Neural cell (in vitro differentiated cells): ENCODE measurements at regions not wholly inside any gene's neighbourhood (a gene's known extent, or its start where the extent isn't known, plus 50 kb on each side); places are given as distances from the start of the nearest gene placed in this dataset.
"Not testable (repeated sequence)": the region's sequence is repeated elsewhere in the genome, so short reads cannot be mapped to it uniquely, and the experiment has no call there.

ENCODE experiments used
- H2AFZ ChIP-seq: fragments of 200-600, 300-800 bp; sonication (generic), shearing (Covaris generic); 2 replicates; pipeline ENCODE4 v1.6.0; 2014; ENCODE audit warnings: low read depth, mild to moderate bottlenecking, antibody characterized with exemption, low read length, moderate library complexity
- H3F3A ChIP-seq: fragments of 200-600 bp; shearing (Covaris generic); 2 replicates; pipeline ENCODE4 v1.6.1; 2016; ENCODE audit warnings: mild to moderate bottlenecking, moderate library complexity, mixed read lengths, antibody characterized with exemption, low read length; ENCODE audit not compliant: insufficient read depth, poor library complexity, severe bottlenecking
- H3K27ac ChIP-seq: fragments of 200-600, 300-800 bp; sonication (generic), shearing (Covaris generic); 2 replicates; pipeline ENCODE4 v1.5.1; 2014; ENCODE audit warnings: mild to moderate bottlenecking, low read length, moderate library complexity
- H3K27me3 ChIP-seq: fragments of 300-800, 200-600 bp; sonication (generic), shearing (Covaris generic); 2 replicates; pipeline ENCODE4 v1.6.0; 2014; ENCODE audit warnings: mild to moderate bottlenecking, low read depth, low read length, moderate library complexity; ENCODE audit not compliant: insufficient read depth
- H3K36me3 ChIP-seq: fragments of 300-800, 200-600 bp; sonication (generic), shearing (Covaris generic); 2 replicates; pipeline ENCODE4 v1.5.1; 2014; ENCODE audit warnings: mild to moderate bottlenecking, antibody characterized with exemption, low read length, moderate library complexity; ENCODE audit not compliant: insufficient read depth
- H3K4me2 ChIP-seq: fragments of 300-800, 200-600 bp; sonication (generic), shearing (Covaris generic); 2 replicates; pipeline ENCODE4 v1.6.0; 2014; ENCODE audit warnings: mild to moderate bottlenecking, low read length
- H3K4me3 ChIP-seq: fragments of 300-800, 200-600 bp; sonication (generic), shearing (Covaris generic); 2 replicates; pipeline ENCODE4 v1.5.1; 2014; ENCODE audit warnings: mild to moderate bottlenecking, low read length, moderate library complexity
- H3K79me2 ChIP-seq: fragments of 200-600 bp; shearing (Covaris generic); replicated peaks from 2 replicates; pipeline ENCODE4 v1.6.0; 2014; ENCODE audit warnings: mild to moderate bottlenecking, low read length, moderate library complexity; ENCODE audit not compliant: insufficient read depth
- H3K9ac ChIP-seq: fragments of 300-800, 200-600 bp; sonication (generic), shearing (Covaris generic); 2 replicates; pipeline ENCODE4 v1.6.1; 2016; ENCODE audit warnings: mild to moderate bottlenecking, low read length, mixed read lengths
- H3K9me2 ChIP-seq: fragments of 200-600 bp; shearing (Covaris generic); 2 replicates; pipeline ENCODE4 v1.6.1; 2016; ENCODE audit warnings: mild to moderate bottlenecking, low read length, mixed read lengths; ENCODE audit not compliant: insufficient read depth
- H3K9me3 ChIP-seq: fragments of 200-600, 300-800 bp; sonication (generic), shearing (Covaris generic); 2 replicates; pipeline ENCODE4 v1.6.1; 2016; ENCODE audit warnings: mild to moderate bottlenecking, mixed run types, low read length, moderate library complexity, mixed read lengths
- H4K20me1 ChIP-seq: fragments of 200-600 bp; shearing (Covaris generic); 2 replicates; pipeline ENCODE4 v1.6.1; 2016; ENCODE audit warnings: mild to moderate bottlenecking, mixed run types; ENCODE audit not compliant: insufficient read depth
- CTCF ChIP-seq: fragments of 450-650 bp; IDR thresholded peaks from 2 replicates; pipeline ENCODE4 v1.5.1; 2014; ENCODE audit warnings: antibody characterized with exemption, mild to moderate bottlenecking, moderate library complexity; ENCODE audit not compliant: poor library complexity, severe bottlenecking
- EP300 ChIP-seq: fragments of 450-650 bp; conservative IDR thresholded peaks from 2 replicates; pipeline ENCODE4 v1.6.1; 2014; ENCODE audit warnings: antibody characterized with exemption, mild to moderate bottlenecking, moderate library complexity; ENCODE audit not compliant: poor library complexity, severe bottlenecking
- EZH2 ChIP-seq: fragments of 200-600, 300-800 bp; shearing (Covaris generic), sonication (generic); IDR thresholded peaks from 2 replicates; pipeline ENCODE4 v1.6.1; 2014; ENCODE audit warnings: antibody characterized with exemption, low read length, borderline replicate concordance, mild to moderate bottlenecking; ENCODE audit not compliant: insufficient read depth, poor library complexity, severe bottlenecking
- MXI1 ChIP-seq: fragments of 450-650 bp; conservative IDR thresholded peaks from 2 replicates; pipeline ENCODE4 v1.6.1; 2014; ENCODE audit warnings: antibody characterized with exemption, mild to moderate bottlenecking; ENCODE audit not compliant: poor library complexity, severe bottlenecking
- POLR2AphosphoS5 ChIP-seq: IDR thresholded peaks from 2 replicates; pipeline ENCODE4 v1.6.1; 2012
- RAD21 ChIP-seq: fragments of 450-650 bp; conservative IDR thresholded peaks from 2 replicates; pipeline ENCODE4 v1.6.1; 2014; ENCODE audit warnings: antibody characterized with exemption, mild to moderate bottlenecking, moderate library complexity
- SMC3 ChIP-seq: fragments of 450-650 bp; conservative IDR thresholded peaks from 2 replicates; pipeline ENCODE4 v1.6.1; 2014; ENCODE audit warnings: antibody characterized with exemption, mild to moderate bottlenecking, moderate library complexity; ENCODE audit not compliant: poor library complexity
- TAF1 ChIP-seq: IDR thresholded peaks from 2 replicates; pipeline ENCODE4 v1.6.1; 2012; ENCODE audit warnings: low read depth
- TF ChIP-seq, protein P1 (sequence below): IDR thresholded peaks from 2 replicates; pipeline ENCODE4 v1.6.1; 2012; ENCODE audit warnings: borderline replicate concordance

- Histone ChIP-seq H3F3A (peaks cover 4% of the 10 kb centered on the region), H4K20me1 (no peaks in the 10 kb centered on the region), H3K27me3 (no peaks in the 10 kb centered on the region), H2AFZ (no peak overlapping the region), H3K27ac (no peak overlapping the region), H3K4me3 (no peak overlapping the region), H3K4me2 (no peak overlapping the region), H3K79me2 (no peaks in the 10 kb centered on the region), H3K9me2 (no peaks in the 10 kb centered on the region), H3K9ac (no peak overlapping the region), H3K9me3 (no peaks in the 10 kb centered on the region), H3K36me3 (no peaks in the 10 kb centered on the region)
- no peak for TF ChIP-seq SMC3
- TF ChIP-seq CTCF = no peak
- no peak for TF ChIP-seq TAF1
- TF ChIP-seq EP300 = no peak
- TF ChIP-seq EZH2 = no peak
- no peak for TF ChIP-seq RAD21
- TF ChIP-seq, protein P1, sequence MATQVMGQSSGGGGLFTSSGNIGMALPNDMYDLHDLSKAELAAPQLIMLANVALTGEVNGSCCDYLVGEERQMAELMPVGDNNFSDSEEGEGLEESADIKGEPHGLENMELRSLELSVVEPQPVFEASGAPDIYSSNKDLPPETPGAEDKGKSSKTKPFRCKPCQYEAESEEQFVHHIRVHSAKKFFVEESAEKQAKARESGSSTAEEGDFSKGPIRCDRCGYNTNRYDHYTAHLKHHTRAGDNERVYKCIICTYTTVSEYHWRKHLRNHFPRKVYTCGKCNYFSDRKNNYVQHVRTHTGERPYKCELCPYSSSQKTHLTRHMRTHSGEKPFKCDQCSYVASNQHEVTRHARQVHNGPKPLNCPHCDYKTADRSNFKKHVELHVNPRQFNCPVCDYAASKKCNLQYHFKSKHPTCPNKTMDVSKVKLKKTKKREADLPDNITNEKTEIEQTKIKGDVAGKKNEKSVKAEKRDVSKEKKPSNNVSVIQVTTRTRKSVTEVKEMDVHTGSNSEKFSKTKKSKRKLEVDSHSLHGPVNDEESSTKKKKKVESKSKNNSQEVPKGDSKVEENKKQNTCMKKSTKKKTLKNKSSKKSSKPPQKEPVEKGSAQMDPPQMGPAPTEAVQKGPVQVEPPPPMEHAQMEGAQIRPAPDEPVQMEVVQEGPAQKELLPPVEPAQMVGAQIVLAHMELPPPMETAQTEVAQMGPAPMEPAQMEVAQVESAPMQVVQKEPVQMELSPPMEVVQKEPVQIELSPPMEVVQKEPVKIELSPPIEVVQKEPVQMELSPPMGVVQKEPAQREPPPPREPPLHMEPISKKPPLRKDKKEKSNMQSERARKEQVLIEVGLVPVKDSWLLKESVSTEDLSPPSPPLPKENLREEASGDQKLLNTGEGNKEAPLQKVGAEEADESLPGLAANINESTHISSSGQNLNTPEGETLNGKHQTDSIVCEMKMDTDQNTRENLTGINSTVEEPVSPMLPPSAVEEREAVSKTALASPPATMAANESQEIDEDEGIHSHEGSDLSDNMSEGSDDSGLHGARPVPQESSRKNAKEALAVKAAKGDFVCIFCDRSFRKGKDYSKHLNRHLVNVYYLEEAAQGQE = no peak
- TF ChIP-seq MXI1 = no peak
- TF ChIP-seq POLR2AphosphoS5 = no peak
Observed at GRCh38 chr21:18831942-18832676, 428.5 kb upstream of the TMPRSS15 start.

GRCh38 chr21:18832950-18833349 lies 429.4 kb upstream of the TMPRSS15 start:
- Histone ChIP-seq H3K36me3 (no peaks in the 10 kb centered on the region), H4K20me1 (no peaks in the 10 kb centered on the region), H3K9me3 (no peaks in the 10 kb centered on the region), H3K9me2 (no peaks in the 10 kb centered on the region), H3K27me3 (no peaks in the 10 kb centered on the region), H2AFZ (no peak overlapping the region), H3K4me3 (no peak overlapping the region), H3K27ac (no peak overlapping the region), H3K9ac (no peak overlapping the region), H3K79me2 (no peaks in the 10 kb centered on the region), H3F3A (peaks cover 4% of the 10 kb centered on the region), H3K4me2 (no peak overlapping the region)
- TF ChIP-seq EZH2 (no peak), CTCF (no peak), MXI1 (no peak), POLR2AphosphoS5 (no peak), RAD21 (no peak), SMC3 (no peak), EP300 (no peak), TAF1 (no peak)
- TF ChIP-seq, protein P1 = no peak

DNA sequence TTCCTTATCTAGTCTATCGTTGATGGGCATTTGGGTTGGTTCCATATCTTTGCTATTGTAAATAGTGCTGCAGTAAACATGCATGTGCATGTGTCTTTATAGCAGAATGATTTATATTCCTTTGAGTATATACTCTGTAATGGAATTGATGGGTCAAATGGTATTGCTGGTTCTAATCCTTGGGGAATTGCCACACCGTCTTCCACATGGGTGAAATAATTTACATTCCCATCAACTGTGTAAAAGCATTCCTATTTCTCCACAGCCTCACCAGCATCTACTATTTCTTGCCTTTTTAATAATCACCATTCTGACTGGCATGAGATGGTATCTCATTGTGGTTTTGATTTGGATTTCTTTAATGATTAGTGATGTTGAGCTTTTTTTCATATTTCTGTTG lies 430.5 kb upstream of the TMPRSS15 start:
- not testable (repeated sequence) for H2AFZ ChIP-seq, H3K4me3 ChIP-seq, H3K79me2 ChIP-seq, H3K27me3 ChIP-seq, H3K4me2 ChIP-seq, H3K9ac ChIP-seq, H3F3A ChIP-seq, H4K20me1 ChIP-seq, H3K9me3 ChIP-seq, H3K9me2 ChIP-seq, H3K27ac ChIP-seq, H3K36me3 ChIP-seq
